ENCODE measurements at regions not wholly inside any gene's neighbourhood (a gene's known extent, or its start where the extent isn't known, plus 50 kb on each side); places are given as distances from the start of the nearest gene placed in this dataset.
"Not testable (repeated sequence)": the region's sequence is repeated elsewhere in the genome, so short reads cannot be mapped to it uniquely, and the experiment has no call there.

DNA sequence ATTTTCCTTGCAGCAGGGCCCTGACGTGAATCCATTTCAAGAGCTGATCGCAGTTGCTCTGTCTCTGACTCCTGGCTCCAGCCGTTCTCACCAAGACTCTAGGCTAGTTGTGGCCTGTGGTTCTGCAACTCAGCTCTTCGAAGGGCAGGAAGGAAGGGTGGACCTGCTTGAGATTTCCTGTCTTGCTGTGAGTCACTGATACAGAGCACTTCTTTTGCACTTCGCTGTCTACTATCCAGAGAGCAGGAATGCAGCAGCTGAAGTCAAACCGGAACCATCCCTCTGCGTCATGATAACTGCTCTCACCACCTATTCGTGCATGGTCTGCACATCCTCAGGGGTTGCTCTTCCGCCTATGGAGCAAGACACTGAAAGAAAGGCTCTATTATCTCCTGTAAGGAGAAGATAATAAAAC is 59.7 kb downstream of the RAP2B start:
- DNase-seq = peak; percentile 100

DNA sequence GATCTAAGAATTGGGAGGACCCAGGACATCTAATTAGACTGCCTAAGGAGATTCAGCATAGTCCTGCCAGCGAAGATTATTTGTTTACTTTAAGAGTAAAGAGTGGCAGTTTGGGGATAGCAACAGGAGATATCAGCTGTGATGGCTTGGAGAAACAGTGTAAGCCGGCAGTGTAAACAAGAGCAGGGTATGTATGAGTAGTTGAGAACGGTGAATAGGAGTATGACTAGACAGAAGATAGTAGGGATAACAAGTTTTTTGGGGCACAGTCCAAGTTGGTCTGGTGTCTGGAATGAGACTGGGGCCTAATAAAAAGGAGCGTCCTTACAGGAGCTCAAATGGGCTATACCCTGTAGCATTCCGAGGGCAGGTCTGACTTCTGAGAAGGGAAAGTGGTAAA is 64.9 kb downstream of the RAP2B start:
- not testable (repeated sequence) for DNase-seq

DNA sequence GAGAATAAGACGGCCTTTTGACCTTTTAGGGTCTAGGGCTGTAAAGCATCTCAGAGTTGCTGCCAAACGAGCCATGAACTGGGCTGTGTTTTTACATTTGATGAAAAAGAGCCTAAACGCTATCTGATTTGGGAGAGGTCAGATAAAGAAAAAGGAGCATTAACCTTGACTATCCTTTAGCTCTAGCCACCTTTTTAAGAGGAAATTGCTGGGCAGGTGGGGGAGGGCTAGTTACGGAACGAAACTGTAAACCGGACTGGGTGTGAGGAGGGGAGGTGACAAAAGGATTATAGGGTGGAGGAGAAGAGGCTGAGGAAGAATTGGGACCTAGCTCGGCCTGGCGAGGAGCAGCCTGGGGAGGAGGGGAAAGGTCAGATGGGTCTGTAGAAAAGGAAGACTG is 68.4 kb downstream of the RAP2B start:
- not testable (repeated sequence) for DNase-seq

DNA sequence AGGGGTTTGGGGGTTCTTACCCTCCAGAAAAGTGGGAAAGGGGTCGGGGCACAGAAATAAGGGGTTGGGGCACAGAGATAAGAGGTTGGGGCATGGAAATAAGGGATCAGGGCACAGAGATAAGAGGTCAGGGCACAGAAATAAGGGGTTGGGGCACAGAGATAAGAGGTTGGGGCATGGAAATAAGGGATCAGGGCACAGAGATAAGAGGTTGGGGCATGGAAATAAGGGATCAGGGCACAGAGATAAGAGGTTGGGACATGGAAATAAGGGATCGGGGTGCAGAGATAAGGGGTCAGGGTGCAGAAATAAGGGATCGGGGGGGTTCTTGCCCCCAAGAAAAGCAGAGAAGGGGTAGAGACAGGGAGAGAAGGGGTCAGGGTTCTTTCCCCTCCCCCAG is 69.2 kb downstream of the RAP2B start:
- DNase-seq = not testable (repeated sequence)

DNA sequence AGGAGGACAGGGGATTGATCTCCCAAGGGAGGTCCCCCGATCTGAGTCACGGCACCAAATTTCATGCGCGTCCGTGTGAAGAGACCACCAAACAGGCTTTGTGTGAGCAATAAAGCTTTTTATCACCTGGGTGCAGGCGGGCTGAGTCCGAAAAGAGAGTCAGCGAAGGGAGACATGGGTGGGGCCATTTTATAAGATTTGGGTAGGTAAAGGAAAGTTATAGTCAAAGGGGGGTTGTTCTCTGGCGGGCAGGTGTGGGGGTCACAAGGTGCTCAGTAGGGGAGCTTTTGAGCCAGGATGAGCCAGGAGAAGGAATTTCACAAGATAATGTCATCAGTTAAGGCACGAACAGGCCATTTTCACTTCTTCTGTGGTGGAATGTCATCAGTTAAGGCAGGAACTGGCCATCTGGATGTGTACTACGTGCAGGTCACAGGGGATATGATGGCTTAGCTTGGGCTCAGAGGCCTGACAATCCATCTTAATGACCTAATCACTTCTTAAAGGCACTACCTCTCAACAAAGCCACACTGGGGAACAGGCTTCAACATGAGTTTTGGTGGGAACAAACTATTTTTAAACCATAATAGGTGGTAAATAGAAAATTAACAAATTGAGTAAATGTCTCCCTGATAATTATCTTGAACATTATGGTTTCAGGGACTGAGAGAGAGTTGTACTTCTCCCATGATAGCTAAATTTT is 70.2 kb downstream of the RAP2B start:
- DNase-seq = not testable (repeated sequence)

DNA sequence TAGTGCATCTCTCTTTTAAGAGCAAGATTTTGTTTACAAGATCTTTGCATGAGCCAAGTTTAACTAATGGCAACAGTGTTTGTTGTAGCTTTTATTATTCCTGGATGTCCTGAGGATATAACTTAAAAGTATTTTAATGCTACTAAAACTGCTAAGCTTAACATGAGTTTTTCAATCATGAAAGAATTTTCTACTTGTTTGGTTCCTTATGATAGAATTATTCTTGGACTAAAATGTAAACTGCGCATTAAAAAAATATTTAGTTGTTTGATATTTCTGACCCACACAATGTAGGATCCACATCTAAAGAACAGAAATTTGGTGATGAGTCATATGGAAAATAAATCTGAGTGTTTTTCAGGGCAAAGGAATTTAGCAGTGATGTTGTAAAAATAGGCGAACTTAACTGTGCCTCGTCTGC is 70.8 kb downstream of the RAP2B start:
- DNase-seq = no peak

DNA sequence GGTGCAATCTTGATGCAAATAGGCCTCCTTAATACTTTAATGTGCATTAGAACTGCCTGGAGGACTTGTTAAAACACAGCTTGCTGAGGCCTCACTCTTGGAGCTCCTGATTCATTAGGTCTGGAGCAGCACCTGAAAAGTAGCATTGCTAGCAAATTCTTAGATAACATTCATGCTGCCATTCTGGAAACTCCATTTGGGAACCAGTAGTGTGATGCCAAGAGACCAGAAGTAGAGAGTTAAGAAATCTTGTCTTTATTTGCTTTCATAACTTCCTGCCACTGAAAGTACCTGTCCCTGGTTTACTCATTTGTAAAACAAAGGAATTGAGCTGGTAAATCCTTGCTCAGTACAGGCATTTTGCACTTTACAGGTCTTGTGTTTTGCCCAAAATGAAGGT is 72.0 kb downstream of the RAP2B start:
- no peak for DNase-seq

DNA sequence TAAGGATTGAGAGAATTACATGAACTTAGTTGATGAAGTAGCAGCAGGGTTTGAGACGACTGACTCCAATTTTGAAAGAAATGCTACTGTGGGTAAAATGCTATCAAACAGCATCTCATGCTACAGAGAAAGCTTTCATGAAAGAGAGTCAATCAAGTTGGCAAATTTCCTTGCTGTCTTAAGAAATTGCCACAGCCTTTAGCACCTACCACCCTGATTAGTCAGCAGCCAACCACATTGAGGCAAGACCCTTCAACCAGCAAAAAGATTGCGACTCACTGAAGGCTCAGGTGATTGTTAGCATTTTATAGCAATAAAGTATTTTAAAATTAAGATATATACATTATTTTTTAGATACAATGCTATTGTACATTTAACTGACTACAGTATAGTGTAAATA is 80.9 kb downstream of the RAP2B start:
- no peak for DNase-seq

DNA sequence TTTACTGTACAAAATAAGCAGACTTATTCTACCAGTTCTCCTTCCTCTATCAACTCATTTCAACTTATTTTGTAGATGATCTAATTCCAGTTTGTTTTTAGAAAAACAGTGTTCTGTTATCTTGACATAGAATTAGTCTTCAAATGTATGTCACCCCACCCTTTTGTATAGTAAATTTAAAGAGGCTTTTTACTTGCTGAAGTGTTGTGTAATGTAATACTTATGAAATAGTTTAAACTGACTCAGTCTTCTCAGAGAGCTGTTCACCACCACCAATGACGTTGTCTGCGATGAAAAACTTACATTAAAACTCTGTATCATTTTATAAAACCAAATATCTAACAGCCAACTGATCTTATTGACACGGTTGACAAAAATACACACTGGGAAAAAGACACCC is 82.9 kb downstream of the RAP2B start:
- DNase-seq = no peak

DNA sequence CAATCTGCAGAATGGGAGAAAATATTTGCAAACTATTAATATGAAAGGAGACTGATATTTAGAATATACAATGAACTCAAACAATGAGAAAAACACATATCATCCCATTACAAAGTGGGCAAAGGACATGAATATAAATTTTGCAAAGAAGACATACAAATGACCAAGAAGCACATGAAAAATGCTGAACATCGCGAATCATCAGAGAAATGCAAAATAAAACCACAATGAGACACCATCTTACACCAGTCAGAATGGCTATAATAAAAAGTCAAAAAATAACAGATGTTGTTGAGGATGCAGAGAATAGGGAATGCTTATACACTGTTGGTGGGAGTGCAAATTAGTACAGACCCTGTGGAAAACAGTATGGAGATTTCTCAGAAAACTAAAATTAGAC is 83.6 kb downstream of the RAP2B start:
- DNase-seq = no peak

DNA sequence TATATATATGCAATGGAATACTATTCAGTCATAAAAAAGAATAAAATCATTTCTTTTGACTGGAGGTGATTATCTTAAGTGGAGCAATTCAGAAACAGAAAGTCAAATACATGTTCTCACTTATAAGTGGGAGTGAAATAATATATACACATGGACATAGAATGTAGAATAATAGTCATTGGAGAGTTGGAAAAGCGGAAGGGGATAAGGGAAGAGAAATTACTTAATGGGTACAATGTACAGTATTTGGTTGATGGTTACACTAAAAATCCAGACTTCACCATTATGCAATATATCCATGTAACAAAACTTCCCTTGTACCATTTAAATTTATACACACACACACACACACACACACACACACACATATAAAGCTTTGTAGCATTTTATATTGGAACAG is 84.3 kb downstream of the RAP2B start:
- no peak for DNase-seq

DNA sequence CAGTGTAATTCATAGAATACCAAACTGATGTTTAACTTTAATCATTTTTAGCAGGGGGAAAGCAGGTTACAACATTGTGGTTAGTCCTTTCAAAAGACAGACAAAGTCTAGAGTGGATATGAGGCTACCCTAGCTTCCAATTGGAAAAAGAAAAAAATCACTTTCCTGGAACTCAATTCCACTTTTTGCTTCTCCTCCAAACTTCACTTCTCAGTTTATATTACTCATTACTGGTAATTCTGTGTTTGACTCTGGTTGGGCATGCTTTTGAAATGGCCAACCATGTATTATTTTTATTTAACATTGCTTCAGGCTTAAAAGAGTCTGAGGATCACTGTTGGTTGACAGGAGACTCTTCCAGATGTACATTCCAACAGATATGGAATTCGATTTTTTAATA is 84.8 kb downstream of the RAP2B start:
- no peak for DNase-seq

DNA sequence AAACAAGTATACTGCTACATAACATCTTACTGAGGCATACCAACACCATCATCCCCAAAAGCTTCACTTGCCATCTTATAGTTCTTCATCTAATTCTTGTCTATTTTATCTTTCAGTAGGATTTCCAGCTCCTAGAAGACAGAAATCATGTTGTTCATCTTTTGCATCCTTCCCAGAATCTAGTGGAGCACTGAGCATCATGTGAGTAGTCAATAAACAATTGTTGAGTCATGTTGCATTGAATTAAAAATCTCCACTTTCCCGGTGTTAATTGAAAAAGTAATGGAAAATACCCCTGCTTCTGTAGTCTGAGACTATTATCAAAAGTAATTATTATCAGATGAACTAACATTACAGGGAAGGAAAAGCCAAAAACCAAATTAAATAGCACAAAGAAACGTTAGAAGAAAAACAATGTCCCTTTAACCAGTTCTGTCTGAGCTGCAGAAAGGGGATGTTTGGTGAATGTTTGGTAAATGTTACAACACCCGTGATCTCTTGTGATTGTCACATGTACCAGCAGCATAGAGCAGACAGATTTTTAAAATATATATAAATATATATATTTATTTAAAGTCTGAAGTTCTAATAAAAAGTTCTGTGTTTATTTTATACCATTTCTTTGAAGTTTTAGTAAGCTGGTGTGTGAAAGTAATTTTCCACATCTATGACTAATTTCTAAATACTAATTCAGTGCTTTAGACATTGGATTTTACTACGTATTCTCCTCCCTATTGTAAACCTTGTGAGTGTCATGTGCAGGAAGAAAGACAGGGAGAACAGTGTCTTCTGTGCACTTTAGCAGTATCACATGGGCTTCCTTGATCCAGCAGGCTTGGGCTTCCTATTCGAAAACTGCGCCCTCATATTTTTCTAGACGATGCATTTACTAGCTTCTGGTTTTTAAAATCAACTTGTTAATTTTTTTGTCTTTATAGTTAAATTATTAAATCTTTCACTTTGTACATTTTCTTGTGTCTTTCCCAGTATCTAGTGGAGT is 85.6 kb downstream of the RAP2B start:
- no peak for DNase-seq

DNA sequence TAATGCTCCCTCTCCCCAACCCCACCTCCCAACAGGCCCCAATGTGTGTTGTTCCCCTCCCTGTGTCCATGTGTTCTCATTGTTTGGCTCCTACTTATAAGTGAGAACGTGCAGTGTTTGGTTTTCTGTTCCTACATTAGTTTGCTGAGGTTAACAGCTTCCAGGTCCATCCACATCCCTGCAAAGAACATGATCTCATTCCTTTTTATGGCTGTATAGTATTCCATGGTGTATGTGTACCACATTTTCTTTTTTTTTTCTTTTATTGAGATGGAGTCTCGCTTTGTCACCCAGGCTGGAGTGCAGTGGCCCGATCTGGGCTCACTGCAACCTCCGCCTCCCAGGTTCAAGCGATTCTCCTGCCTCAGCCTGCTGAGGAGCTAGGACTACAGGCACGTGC is 86.8 kb downstream of the RAP2B start:
- DNase-seq = not testable (repeated sequence)

DNA sequence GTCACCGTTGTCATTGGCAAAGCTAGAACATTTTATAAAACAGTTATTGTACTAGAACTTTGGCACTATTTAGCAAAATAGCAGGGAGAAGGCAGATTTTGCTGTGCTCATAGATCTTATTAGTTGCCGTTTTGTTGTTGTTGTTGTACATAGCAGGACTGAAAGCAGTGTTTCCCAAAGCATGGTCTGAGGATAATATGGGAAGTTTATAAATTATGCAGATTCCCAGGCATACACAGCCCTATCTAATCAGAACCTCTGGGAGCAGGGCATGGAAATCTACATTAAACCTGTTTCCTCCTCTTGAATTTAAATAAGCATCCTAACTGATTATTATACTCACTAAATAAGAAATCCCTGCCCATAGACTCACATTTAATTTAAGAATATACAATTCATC is 87.9 kb downstream of the RAP2B start:
- no peak for DNase-seq

DNA sequence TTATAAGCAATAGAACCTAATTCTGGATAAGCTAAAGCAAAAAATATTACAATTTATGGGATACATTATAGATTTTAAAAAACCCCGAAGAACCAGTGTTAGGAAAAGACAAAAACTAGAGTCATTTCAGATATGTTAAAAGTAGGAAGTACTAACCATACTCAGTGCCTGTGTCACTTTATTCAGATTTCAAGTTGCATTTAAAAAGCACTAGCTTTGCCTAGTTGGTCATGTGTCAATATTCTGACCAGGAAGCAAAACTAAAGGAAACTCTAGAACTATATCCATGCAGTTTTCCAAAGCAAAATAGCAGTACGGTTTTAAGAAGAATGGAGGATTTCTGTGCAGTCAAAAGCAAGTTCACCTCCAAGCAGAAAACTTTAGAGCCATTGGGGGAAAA is 88.4 kb downstream of the RAP2B start:
- no peak for DNase-seq

DNA sequence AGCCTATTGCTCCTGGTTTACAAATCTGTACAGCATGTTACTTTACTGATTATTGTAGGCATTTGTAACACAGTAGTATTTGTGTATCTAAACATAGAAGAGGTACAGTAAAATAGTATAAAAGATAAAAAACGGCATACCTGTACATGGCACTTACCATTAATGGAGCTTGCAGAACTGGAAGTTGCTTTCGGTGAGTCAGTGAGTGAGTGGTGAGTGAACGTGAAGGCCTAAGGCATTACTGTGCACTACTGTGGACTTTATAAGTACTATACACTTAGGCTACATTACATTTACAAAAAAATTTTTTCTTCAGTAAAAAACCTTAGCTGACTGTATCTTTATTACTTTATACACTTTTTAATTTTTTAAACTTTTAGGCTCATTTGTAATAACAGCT is 90.9 kb downstream of the RAP2B start:
- DNase-seq = no peak

DNA sequence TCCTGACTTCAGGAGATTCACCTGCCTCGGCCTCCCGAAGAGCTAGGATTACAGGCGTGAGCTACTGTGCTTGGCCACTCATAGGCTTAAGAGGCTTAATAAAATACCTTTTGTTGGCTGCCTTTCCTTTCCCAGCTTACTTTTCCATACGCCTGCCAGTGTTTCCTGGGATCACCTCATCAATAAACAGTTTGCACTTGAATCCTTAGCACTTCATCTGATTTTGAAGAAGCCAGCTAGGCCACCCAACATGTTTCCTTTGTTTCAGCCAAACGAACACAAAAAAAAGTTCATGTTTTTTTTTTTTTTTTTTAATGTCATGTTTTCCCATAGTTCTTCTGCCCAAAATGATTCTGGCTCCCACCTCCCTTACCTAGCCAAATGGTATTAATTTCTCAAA is 92.3 kb downstream of the RAP2B start:
- DNase-seq = no peak

DNA sequence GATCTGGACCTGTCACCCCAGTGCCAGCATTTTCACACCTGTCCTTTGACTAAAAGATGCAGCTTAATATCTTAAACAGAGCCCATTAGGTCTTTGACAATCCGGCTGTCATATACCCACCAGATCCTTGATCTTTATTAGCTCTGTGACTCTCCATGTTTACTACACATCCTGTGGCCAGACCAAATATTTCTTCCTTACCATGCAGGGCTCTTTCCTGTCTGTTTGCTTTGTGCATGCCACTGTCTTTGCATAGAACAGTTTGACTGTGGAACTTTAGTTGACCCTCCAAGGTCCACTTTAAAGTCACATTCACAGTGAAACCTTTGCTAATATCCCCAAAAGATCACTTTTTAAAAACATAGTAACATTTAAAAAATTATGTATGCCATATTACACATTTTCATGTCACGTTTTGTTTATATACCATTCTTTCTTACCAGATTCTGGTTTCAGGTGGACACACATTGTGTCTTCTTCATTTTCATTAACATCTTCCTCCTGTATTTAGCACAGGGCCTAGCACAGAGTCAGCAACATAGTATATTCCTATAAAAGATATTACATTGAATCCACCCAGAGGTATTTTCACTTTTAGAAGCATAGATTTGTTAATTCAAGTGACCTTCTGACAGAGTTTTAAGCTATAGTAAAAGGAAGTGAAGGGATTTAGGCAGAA is 95.8 kb downstream of the RAP2B start:
- DNase-seq = no peak

DNA sequence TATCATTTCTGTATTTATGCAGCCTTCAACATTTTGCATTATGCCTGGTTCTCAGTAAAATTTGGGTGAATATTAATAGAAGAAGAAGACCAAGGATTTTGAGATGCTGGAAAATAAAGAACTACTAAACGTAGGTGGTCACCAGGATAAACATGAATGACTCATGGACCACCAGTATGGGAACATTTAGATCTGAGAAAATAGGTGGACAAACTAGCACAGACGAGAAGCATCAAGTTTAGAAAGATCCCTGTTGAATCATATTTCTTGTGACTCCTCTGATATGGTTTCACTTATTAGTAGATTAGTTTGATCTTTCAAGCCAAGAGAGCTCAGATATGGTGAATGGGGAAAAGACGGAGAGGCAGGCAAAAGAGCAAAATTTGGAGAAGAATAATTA is 97.9 kb downstream of the RAP2B start:
- no peak for DNase-seq

DNA sequence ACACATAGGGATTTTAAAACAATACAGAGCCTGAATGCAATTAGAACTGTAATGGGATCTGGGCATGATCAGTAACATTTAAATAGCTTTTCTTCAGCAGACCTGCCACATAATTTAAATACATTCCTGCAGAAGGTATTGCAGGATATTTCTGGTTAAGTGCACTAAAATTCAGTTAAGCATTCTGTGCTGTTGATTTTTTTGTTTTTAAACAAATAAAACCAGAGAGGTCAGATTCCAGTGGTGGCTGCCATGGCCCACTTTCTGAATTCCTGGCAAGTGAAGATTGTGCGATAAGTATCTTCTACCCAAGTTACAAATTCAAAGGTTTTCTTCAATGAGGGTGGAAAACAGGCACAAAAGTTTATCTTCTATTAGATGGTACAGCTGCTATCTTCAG is 98.7 kb downstream of the RAP2B start:
- DNase-seq = no peak

DNA sequence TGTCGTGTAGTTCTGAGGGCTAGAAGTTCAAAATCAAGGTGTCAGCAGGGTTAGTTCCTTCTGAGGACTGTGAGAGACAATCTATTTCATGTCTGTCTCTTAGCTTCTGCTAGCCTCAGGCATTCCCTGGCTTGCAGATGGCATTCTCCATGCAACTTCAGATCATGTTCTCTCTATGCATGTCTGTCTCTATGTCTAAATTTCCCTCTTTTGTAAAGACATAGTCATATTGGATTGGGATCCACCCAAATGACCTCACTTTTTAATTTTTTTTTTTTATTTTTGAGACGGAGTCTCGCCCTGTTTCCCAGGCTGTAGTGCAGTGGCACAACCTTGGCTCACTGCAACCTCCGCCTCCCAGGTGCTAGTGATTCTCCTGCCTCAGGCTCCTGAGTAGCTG is 104.6 kb downstream of the RAP2B start:
- DNase-seq = no peak

DNA sequence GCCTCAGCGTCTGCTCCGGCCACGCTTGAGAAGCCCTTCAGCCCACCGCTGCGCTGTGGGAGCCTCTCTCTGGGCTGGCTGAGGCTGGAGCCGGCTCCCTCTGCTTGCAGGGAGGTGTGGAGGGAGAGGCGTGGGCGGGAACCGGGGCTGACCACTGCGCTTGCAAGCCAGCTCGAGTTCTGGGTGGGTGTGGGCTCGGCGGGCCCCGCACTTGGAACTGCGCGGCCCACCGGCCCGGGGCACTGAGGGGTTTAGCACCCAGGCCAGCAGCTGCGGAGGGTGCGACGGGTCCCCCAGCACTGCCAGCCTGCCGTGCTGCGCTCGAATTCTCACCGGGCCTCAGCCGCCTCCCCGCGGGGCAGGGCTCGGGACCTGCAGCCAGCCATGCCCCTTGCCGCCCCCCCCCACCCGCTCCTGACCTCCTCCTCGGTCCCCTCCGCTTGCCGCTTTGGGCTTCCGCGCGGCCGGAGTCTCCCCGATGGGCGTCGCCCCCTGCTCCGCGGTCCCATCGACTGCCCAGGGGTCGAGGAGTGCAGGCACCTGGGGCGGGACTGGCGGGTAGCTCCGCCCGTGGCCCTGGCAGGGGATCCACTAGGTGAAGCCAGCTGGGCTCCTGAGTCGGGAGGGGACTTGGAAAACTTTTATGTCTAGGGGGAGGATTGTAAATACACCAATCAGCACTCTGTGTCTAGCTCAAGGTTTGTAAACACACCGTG is 106.7 kb downstream of the RAP2B start:
- no peak for DNase-seq

Measured in NCI-H226 (cell line).